ENCODE measurements at regions not wholly inside any gene's neighbourhood (a gene's known extent, or its start where the extent isn't known, plus 50 kb on each side); places are given as distances from the start of the nearest gene placed in this dataset.
"Not testable (repeated sequence)": the region's sequence is repeated elsewhere in the genome, so short reads cannot be mapped to it uniquely, and the experiment has no call there.

GRCh38 chr11:46181843-46182424 is 60.7 kb upstream of the PHF21A start:
- no peak for DNase-seq

- no peak for DNase-seq
Observed at GRCh38 chr11:46181387-46181786, 60.1 kb upstream of the PHF21A start.

DNA sequence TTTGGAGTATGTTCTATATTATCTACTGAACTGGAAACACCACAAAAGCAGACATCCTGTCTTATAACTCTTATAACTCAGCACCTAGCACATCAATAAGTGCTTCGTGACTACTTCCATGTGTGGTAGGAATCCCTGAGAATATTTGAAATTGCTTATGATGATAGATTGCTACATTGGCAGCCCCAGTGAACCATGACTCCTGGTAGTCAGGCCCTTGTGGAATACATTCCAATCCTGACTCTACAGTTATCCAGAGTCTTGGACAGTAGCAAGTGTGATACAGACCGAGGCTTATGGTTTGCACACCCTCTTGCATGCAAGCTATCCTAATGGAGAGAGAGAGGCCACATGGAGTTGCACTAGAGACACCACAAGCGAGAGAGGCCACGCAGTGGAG is 59.5 kb upstream of the PHF21A start:
- DNase-seq, result no peak

DNA sequence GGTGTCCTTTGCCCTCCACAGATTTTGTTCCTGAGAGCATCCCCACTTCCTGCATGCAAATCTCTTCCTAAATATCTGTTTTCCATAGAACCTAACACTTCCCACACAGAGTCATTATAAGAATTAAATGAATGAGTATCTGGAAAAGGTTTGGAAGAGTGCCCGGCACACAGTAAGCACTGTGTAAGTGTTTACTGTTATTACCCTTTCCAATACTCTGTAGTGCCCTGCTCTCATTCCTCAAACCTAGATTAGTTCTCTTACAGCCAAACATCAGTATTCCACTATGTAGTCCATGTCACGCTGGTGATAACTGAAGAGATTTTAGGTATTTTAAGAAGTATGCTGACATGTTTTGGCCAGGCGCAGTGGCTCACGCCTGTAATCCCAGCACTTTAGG is 57.3 kb upstream of the PHF21A start:
- no peak for DNase-seq

GRCh38 chr11:46176421-46176820 is 55.2 kb upstream of the PHF21A start:
- DNase-seq, result no peak

DNA sequence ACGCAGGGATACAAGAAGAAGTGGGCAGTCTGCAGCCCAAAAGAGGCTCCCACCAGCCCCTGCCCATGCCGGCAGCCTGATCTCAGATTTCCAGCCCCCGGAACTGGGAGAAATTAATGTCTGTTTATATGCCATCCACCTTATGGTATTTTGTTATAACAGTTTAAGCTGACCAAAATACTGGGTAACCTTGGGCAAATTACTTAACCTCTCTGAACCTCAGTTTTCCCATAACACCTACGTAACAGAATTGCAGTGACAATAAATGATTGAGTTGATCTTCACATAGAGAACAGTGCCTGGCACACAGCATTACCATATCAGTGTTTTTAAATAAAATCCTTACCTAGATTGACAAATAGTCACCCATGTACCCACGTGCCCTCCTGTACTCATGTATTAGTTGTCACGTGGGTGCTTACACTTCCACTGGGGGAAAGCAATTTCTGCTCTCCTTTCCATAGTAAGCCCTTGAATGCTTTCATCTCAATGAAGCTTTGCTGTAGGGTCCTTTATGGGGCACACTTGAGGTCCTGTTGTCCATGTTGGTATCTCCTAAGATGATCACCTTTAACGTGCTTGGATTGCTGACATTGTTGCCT is 54.2 kb upstream of the PHF21A start:
- no peak for DNase-seq

- not testable (repeated sequence) for DNase-seq
Observed at GRCh38 chr11:46171693-46172092, 50.4 kb upstream of the PHF21A start.
